ENCODE measurements at regions not wholly inside any gene's neighbourhood (a gene's known extent, or its start where the extent isn't known, plus 50 kb on each side); places are given as distances from the start of the nearest gene placed in this dataset.

DNA sequence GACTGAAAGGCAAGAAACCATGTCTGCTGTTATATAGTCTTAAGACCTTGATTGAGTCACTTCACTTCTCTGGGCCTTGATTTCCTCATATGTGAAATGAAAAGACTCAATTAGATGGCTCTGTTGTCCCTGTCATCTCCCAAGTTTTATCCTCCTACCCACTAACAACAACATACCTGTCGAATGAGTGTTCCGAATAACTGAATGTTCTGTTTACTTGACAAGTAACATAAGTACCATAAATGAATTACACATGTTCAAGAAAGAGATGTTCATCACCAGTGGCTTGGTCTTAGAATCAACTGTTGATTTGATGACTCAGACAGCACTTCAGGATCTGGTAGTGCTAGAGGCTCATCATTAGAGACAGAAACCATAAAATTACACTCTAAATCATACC, 311.7 kb downstream of the VPS13C start:
- no peak overlapping the region for H3K9ac ChIP-seq (ENCODE audit: low read length)
- H3K27me3 ChIP-seq (ENCODE audit: insufficient read depth, low read depth, low read length), result no peaks in the 10 kb centered on the region
- H4K20me1 ChIP-seq (ENCODE audit: insufficient read depth), result no peaks in the 10 kb centered on the region
- no peaks in the 10 kb centered on the region for H3K9me2 ChIP-seq (ENCODE audit: insufficient read depth, low read length)
- no peak overlapping the region for H3K4me2 ChIP-seq (ENCODE audit: low read length)
- H3K79me2 ChIP-seq (replicated peaks; ENCODE audit: insufficient read depth, low read length), result no peaks in the 10 kb centered on the region
- no peak overlapping the region for H2AFZ ChIP-seq (ENCODE audit: low read depth, low read length)
- H3K9me3 ChIP-seq (ENCODE audit: low read length), result no peaks in the 10 kb centered on the region
- H3K27ac ChIP-seq (ENCODE audit: low read length), result no peak overlapping the region
- TF ChIP-seq POLR2AphosphoS5 (IDR thresholded peaks at IDR 0.05), result no peak
- TF ChIP-seq EP300 (conservative IDR thresholded peaks at IDR 0.05; ENCODE audit: poor library complexity, severe bottlenecking), result no peak
- TF ChIP-seq EZH2 (IDR thresholded peaks at IDR 0.05; ENCODE audit: borderline replicate concordance, insufficient read depth, low read length, poor library complexity, severe bottlenecking), result no peak
- TF ChIP-seq RAD21 (conservative IDR thresholded peaks at IDR 0.05), result no peak
- no peak for TF ChIP-seq MXI1 (conservative IDR thresholded peaks at IDR 0.05; ENCODE audit: poor library complexity, severe bottlenecking)
- TF ChIP-seq SMC3 (conservative IDR thresholded peaks at IDR 0.05; ENCODE audit: poor library complexity), result no peak
- no peak for TF ChIP-seq REST (IDR thresholded peaks at IDR 0.05; ENCODE audit: borderline replicate concordance)
- TF ChIP-seq CTCF (IDR thresholded peaks at IDR 0.05; ENCODE audit: poor library complexity, severe bottlenecking), result no peak
- TF ChIP-seq TAF1 (IDR thresholded peaks at IDR 0.05; ENCODE audit: low read depth), result no peak
- no peaks in the 10 kb centered on the region for H3F3A ChIP-seq (ENCODE audit: insufficient read depth, low read length, poor library complexity, severe bottlenecking)
- H3K36me3 ChIP-seq (ENCODE audit: insufficient read depth, low read length), result no peaks in the 10 kb centered on the region
- H3K4me3 ChIP-seq (ENCODE audit: low read length), result no peak overlapping the region

- Histone ChIP-seq H2AFZ (ENCODE audit: low read depth, low read length) (no peak overlapping the region), H3F3A (ENCODE audit: insufficient read depth, low read length, poor library complexity, severe bottlenecking) (no peaks in the 10 kb centered on the region), H3K27me3 (ENCODE audit: insufficient read depth, low read depth, low read length) (no peaks in the 10 kb centered on the region), H3K9me2 (ENCODE audit: insufficient read depth, low read length) (no peaks in the 10 kb centered on the region), H3K4me2 (ENCODE audit: low read length) (no peak overlapping the region), H3K27ac (ENCODE audit: low read length) (no peak overlapping the region), H3K36me3 (ENCODE audit: insufficient read depth, low read length) (no peaks in the 10 kb centered on the region), H4K20me1 (ENCODE audit: insufficient read depth) (no peaks in the 10 kb centered on the region), H3K9ac (ENCODE audit: low read length) (no peak overlapping the region), H3K4me3 (ENCODE audit: low read length) (no peak overlapping the region), H3K79me2 (replicated peaks; ENCODE audit: insufficient read depth, low read length) (no peaks in the 10 kb centered on the region), H3K9me3 (ENCODE audit: low read length) (no peaks in the 10 kb centered on the region)
- TF ChIP-seq MXI1 (conservative IDR thresholded peaks at IDR 0.05; ENCODE audit: poor library complexity, severe bottlenecking) (no peak), RAD21 (conservative IDR thresholded peaks at IDR 0.05) (no peak), REST (IDR thresholded peaks at IDR 0.05; ENCODE audit: borderline replicate concordance) (no peak), SMC3 (conservative IDR thresholded peaks at IDR 0.05; ENCODE audit: poor library complexity) (no peak), EZH2 (IDR thresholded peaks at IDR 0.05; ENCODE audit: borderline replicate concordance, insufficient read depth, low read length, poor library complexity, severe bottlenecking) (no peak), EP300 (conservative IDR thresholded peaks at IDR 0.05; ENCODE audit: poor library complexity, severe bottlenecking) (no peak), CTCF (IDR thresholded peaks at IDR 0.05; ENCODE audit: poor library complexity, severe bottlenecking) (no peak), TAF1 (IDR thresholded peaks at IDR 0.05; ENCODE audit: low read depth) (no peak), POLR2AphosphoS5 (IDR thresholded peaks at IDR 0.05) (no peak)
Measured at GRCh38 chr15:61746589-61746988, 313.7 kb downstream of the VPS13C start.

Measured in neural cell (in vitro differentiated cells).